HG03108 (cell line): ENCODE measurements at regions not wholly inside any gene's neighbourhood (a gene's known extent, or its start where the extent isn't known, plus 50 kb on each side); places are given as distances from the start of the nearest gene placed in this dataset.

Experiments
- ATAC-seq: cut with Tn5 transposase; IDR thresholded peaks from one replicate; pipeline ENCODE4 v1.9.1; 2021; ENCODE audit warnings: moderate library complexity; ENCODE audit not compliant: unreplicated experiment

DNA sequence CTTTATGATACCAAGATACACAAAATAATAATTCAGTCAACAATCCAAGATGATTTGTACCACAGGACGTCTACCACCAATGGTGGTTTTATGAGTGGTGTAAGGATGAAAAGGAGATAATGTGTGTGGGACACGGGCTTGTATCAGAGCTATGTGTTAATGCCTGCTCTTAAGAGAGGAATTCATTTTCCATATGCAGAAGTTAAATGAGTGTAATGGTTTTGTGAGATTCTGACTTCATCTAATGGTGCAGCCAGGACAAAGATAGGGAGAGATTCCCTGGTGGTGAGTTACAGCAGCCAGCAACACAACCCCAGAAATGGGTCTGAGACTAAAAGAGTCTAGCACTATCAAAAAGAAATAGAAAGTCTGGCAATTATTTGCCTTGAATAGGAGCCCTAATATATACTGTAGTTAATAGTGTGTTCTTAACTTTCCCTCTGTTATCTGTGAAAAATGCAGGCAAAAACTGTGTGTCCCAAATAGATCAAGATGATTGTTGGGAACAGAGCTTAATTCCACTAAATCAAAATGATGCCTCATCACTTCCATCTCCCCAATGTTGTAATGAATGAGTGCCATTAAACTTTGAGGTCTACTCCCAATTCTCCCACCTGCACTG is 455.0 kb upstream of the TCF4 start:
- ATAC-seq, result no peak

- no peak for ATAC-seq
Observed at GRCh38 chr18:56038171-56039030, 450.4 kb upstream of the TCF4 start.

- ATAC-seq, result no peak
Observed at GRCh38 chr18:56036741-56037140, 448.7 kb upstream of the TCF4 start.

- ATAC-seq, result no peak
Observed at GRCh38 chr18:56035546-56035945, 447.6 kb upstream of the TCF4 start.

DNA sequence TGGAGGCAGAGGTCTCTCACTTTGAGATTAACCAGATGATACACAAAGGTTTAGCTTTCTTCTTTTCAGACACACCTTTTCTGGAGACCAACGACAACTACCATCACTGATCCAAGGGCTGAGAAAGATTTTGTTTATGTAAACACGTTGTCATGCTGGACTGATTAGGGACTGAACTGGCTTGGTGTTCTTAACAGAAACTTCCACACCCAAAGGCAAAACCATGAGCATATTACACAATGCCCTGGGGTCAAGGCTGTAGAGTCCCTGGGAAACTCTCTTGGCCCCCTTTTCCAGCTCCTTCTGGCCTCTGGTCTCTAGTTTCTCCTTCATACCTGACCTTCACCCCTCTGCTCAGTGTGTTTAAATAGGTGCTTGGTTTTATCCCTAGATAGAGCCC is 447.0 kb upstream of the TCF4 start:
- no peak for ATAC-seq

DNA sequence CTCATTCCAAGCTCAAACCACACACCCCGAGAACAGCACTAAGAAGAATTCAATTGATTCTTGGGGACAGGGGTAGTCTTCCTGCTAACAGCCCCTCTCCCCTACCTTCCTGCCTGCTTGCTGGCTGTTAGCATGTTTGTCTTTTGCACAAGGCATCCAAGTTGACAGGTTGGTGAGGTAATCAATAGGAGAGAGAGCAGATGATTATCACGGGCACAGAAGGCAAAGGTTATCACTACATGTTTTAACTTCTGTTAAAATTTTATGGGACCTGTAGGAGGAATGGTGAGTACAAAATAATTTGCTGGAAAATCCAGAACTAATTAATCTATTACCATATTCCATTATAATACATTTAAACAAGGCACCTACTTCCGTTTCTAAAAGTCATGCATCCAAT is 442.1 kb upstream of the TCF4 start:
- ATAC-seq, result no peak

GRCh38 chr18:56028514-56028913 is 440.5 kb upstream of the TCF4 start:
- ATAC-seq, result no peak

- no peak for ATAC-seq
Observed at GRCh38 chr18:56026509-56026908, 438.5 kb upstream of the TCF4 start.

DNA sequence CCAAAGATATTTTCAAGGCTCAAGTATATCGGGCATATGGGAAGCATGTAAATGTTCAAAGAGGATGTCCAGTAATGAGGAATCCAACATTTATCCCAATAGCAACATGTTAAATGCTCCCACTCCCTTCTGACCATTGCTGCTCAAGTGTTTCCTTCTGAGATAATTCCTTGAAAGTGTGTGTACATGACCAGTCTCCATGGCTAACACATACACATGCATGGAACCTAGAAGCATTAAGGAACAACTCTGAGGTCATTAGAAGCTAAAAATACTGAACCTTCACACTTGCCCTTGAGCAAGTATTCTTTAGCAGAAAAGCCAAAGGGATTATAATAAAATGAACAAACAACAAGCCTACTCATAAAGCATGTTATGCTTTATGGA is 433.8 kb upstream of the TCF4 start:
- no peak for ATAC-seq

DNA sequence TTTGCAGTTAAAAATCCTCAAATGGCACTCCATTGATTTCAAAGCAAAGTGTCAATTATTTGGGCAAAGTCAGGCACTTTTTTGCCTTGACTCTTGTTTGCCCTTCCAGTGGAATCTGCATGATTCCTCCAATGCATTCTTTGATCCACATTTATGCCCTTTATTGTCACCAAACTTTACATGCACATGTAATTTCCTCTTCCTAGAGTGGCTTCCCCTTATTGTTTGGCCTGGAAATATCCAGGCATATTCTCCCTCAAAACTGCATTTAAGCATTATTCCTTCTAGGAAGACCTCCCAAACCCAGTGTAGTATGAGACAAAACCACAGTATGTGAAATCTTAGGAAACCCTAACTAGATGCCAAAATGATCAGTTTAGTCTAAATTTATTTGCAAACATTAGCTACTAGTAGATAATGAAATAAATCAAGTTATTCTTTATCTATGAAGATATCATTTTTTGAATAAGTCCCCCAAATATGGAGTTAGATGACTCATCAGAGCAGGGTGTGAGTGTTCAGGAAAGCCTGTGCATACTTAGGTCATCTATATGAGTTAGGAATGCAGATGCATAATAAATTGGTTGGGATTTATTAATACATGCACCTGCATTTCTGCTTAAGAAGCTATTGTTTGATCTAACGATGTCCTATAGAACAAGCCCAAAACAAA is 433.3 kb upstream of the TCF4 start:
- ATAC-seq, result no peak

DNA sequence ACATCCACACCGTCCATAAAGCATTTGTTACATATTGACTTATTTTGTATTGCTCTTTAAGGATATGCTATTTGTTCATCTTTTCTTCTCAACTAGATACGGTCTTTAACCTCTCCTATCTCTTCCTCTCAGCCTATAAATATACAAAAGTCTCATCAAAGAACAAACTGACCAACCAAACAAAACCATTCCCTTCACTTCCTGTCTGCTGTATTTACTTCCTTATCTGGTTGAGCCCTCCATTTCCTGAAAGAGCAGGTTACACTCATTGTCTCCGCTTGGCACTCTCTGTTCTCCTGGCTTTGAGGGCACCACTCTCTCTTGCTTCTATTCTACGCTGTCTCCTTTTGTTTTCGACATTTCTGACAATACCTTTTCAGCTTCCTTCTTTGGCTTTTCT is 431.9 kb upstream of the TCF4 start:
- ATAC-seq, result no peak

- no peak for ATAC-seq
Observed at GRCh38 chr18:56019156-56019555, 431.2 kb upstream of the TCF4 start.

GRCh38 chr18:56009411-56009810 is 421.4 kb upstream of the TCF4 start:
- ATAC-seq, result no peak

DNA sequence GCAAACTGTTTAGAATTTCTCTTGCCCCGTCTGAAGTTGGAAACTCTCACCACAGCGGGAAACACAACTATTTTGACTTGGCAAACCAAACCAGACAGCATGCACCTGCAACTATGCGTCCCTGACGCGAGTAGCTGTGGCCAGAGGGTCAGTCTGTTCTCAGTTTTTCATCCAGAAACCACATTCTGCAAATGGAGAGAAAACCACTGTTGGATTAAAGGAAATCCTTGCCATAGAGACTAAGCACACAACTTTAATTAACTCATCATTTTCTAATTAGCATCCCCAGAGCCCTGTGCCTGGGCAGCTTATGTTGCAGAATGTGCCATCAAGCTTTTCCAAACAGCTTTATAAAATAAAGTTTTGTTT is 415.7 kb upstream of the TCF4 start:
- ATAC-seq, result no peak

- no peak for ATAC-seq
Observed at GRCh38 chr18:56003009-56003719, 415.2 kb upstream of the TCF4 start.

DNA sequence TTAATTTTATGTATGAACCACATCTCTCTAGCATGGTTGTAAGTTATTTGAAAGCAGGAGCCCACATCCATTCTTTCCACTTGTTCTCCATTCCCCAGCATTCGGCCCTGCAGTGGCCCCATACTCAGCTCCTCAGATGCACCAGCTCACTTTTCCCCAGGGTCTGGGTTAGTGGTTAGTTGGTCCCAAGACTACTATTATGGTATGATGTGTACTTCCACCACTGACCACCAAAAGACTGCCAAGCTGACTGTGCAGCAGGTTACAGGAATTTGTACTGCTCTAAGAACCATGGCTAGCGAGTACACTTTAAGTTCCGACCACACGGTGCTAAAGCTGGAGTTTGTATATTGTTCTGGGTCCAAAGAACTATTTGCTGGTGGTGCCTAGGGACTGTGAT is 413.6 kb upstream of the TCF4 start:
- ATAC-seq, result no peak

DNA sequence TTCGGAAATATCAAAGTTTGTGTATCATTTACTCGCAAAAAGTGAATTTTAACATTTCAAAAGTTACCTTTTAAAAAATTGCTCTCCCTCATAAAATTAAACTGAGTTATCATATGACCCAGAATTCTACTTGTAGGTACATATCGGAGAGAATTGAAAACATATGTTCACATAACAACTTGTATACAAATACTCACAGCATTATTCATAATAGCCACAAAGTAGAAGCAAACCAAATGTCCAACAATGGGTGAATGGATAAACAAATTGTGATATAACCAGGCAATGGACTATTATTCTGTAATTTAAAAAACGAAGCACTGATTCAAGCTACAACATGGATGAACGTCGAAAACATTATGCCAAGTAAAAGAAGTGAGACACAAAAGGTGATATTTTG is 412.0 kb upstream of the TCF4 start:
- ATAC-seq, result no peak

- no peak for ATAC-seq
Observed at GRCh38 chr18:55999641-56000040, 411.6 kb upstream of the TCF4 start.

- ATAC-seq, result no peak
Observed at GRCh38 chr18:55998801-55999385, 410.9 kb upstream of the TCF4 start.

DNA sequence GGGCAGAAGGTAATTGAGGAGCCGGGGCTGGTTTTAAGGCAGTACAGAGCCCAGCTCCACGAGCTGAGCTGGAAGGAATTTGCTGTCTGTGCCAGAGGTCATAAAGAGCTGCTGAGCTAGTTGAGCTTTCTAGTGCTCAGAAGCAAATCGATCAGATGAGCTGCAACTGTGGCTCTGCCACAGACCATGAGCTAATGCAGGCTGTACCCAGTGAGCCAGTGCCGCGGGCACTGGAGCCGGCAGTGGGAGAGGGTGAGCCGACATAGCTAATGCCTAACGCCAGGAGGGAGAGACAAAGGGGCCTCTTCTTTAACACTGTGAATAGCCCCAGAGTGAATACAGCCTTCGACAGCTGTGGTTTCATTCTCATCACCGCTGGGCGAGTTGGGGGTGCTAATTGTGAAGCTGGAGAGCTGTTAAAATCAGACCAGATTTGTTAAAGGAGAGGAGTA is 410.1 kb upstream of the TCF4 start:
- ATAC-seq, result no peak

- no peak for ATAC-seq
Observed at GRCh38 chr18:55997151-55997561, 409.2 kb upstream of the TCF4 start.
